ENCODE measurements at regions not wholly inside any gene's neighbourhood (a gene's known extent, or its start where the extent isn't known, plus 50 kb on each side); places are given as distances from the start of the nearest gene placed in this dataset.

GRCh38 chr12:19882346-19882745 is 443.1 kb downstream of the AEBP2 start (continued):
- TF ChIP-seq ZBTB43 (CRISPR knock-in tag; IDR thresholded peaks at IDR 0.05) (no peak), ZNF317 (CRISPR knock-in tag; IDR thresholded peaks at IDR 0.05; ENCODE audit: borderline replicate concordance, low read depth) (no peak), CTCF (IDR thresholded peaks at IDR 0.05) (no peak), IRF1 (CRISPR knock-in tag; IDR thresholded peaks at IDR 0.05) (no peak)

GRCh38 chr12:19884021-19884492 is 444.8 kb downstream of the AEBP2 start:
- ChIA-PET CTCF (no interaction called here), POLR2A (no interaction called here)
- no peaks in the 10 kb centered on the region for H3K27me3 Mint-ChIP-seq (ENCODE audit: low read depth)
- H3K9me3 Mint-ChIP-seq, result peaks cover 17% of the 10 kb centered on the region
- H3K36me3 Mint-ChIP-seq, result peaks cover 10% of the 10 kb centered on the region
- no peak overlapping the region for H3K4me3 Mint-ChIP-seq
- no peak overlapping the region for H3K27ac Mint-ChIP-seq
- TF ChIP-seq JUN (CRISPR knock-in tag; IDR thresholded peaks at IDR 0.05) (no peak), TEAD1 (CRISPR knock-in tag; IDR thresholded peaks at IDR 0.05) (no peak), ZNF317 (CRISPR knock-in tag; IDR thresholded peaks at IDR 0.05; ENCODE audit: borderline replicate concordance, low read depth) (no peak), ATF1 (CRISPR knock-in tag; IDR thresholded peaks at IDR 0.05) (no peak), CBFB (CRISPR knock-in tag; IDR thresholded peaks at IDR 0.05; ENCODE audit: low read depth) (no peak), NR1H2 (CRISPR knock-in tag; IDR thresholded peaks at IDR 0.05) (no peak), SP1 (CRISPR knock-in tag; conservative IDR thresholded peaks at IDR 0.05) (no peak), NFATC4 (CRISPR knock-in tag; IDR thresholded peaks at IDR 0.05) (no peak), FOXK1 (CRISPR knock-in tag; IDR thresholded peaks at IDR 0.05) (no peak), FOXP4 (CRISPR knock-in tag; IDR thresholded peaks at IDR 0.05) (no peak), ZNF121 (CRISPR knock-in tag; IDR thresholded peaks at IDR 0.05) (no peak), ZBTB21 (CRISPR knock-in tag; IDR thresholded peaks at IDR 0.05; ENCODE audit: borderline replicate concordance) (no peak), ELF4 (CRISPR knock-in tag; IDR thresholded peaks at IDR 0.05; ENCODE audit: low read depth) (no peak), USF1 (CRISPR knock-in tag; IDR thresholded peaks at IDR 0.05) (no peak), SOX15 (CRISPR knock-in tag; IDR thresholded peaks at IDR 0.05) (no peak), CTCF (IDR thresholded peaks at IDR 0.05) (no peak), ZSCAN18 (CRISPR knock-in tag; IDR thresholded peaks at IDR 0.05) (no peak), GTF2I (CRISPR knock-in tag; conservative IDR thresholded peaks at IDR 0.05) (no peak), ZNF232 (CRISPR knock-in tag; IDR thresholded peaks at IDR 0.05) (no peak), ATF2 (CRISPR knock-in tag; IDR thresholded peaks at IDR 0.05; ENCODE audit: borderline replicate concordance, low read depth) (no peak)
- ATAC-seq, result no peak
- H3K4me1 Mint-ChIP-seq, result 0 out of 2 replicates have a peak, but pooled peaks cover 5% of the 10 kb centered on the region
- no peak for DNase-seq (ENCODE audit: low spot score)
